GM10266 (cell line): ENCODE measurements at regions not wholly inside any gene's neighbourhood (a gene's known extent, or its start where the extent isn't known, plus 50 kb on each side); places are given as distances from the start of the nearest gene placed in this dataset.

Source experiments
- DNase-seq: peaks from one replicate; pipeline ENCODE4 v3.0.0; 2012; ENCODE audit errors: extremely low spot score
- TF ChIP-seq, protein P1 (sequence below): IDR thresholded peaks from 2 replicates; pipeline ENCODE4 v1.5.1; 2012; ENCODE audit warnings: mild to moderate bottlenecking, low read depth; ENCODE audit not compliant: control insufficient read depth, insufficient read depth; ENCODE audit errors: missing control alignments

DNA sequence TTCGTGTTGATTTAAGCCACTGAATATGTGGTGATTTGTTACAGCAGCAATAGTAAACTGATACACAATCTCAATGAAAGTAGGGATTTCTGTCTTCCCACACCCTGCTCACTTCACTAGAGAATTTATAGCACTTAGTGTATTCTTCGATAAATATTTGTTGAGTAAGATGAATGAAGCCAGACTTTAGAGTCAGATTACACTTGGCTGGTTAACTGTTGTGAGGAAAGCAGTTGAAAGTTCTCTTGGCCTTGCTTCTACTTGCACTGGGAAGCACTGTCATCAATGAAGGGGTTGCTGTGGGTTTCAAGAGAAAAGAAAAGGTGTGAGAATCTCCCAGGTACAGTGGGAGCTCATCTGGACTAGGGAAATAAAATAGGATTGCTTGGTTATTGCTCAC, 82.1 kb upstream of the IGFBP3 start:
- no peak for DNase-seq
- TF ChIP-seq, protein P1, sequence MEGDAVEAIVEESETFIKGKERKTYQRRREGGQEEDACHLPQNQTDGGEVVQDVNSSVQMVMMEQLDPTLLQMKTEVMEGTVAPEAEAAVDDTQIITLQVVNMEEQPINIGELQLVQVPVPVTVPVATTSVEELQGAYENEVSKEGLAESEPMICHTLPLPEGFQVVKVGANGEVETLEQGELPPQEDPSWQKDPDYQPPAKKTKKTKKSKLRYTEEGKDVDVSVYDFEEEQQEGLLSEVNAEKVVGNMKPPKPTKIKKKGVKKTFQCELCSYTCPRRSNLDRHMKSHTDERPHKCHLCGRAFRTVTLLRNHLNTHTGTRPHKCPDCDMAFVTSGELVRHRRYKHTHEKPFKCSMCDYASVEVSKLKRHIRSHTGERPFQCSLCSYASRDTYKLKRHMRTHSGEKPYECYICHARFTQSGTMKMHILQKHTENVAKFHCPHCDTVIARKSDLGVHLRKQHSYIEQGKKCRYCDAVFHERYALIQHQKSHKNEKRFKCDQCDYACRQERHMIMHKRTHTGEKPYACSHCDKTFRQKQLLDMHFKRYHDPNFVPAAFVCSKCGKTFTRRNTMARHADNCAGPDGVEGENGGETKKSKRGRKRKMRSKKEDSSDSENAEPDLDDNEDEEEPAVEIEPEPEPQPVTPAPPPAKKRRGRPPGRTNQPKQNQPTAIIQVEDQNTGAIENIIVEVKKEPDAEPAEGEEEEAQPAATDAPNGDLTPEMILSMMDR, result no peak

DNA sequence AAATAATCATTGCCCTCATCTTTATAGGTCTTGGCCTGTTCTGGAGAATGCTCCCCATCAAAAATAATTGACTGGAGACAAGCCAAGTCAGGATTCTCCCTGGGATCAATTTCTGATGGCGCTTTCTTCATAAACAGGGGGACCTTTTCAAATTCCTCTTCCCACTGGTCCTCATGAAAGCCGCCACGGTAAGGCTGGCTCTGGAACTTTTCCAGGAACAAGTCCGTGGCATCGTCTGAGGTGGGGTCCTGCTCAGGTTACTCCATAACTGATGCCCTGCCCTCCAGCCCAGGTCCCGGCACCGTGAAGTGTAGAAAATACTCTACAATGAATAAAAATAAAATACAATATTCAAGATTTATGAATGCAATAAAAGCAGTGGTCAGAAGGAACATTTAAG, 79.4 kb upstream of the IGFBP3 start:
- no peak for DNase-seq
- TF ChIP-seq, protein P1, result no peak

DNA sequence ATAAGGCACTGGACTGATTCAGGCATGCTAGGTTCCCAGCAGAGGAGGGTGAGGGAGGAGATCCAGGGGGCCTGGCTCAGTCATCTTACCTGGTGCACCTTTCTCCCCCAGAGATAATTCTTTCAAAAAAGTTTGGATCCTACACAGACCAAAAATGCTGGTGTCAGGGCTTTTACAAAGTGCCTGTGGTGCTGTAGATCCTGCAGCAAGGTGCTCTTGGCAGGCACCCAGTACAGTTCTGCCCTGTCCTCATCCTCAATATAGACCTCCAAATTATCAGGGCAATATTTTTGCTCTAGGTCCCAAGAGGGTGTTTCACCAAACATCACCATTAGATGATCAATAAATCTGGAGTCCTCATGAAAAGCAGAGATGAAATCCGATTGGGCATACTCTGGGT, 78.5 kb upstream of the IGFBP3 start:
- no peak for DNase-seq
- TF ChIP-seq, protein P1, result no peak

DNA sequence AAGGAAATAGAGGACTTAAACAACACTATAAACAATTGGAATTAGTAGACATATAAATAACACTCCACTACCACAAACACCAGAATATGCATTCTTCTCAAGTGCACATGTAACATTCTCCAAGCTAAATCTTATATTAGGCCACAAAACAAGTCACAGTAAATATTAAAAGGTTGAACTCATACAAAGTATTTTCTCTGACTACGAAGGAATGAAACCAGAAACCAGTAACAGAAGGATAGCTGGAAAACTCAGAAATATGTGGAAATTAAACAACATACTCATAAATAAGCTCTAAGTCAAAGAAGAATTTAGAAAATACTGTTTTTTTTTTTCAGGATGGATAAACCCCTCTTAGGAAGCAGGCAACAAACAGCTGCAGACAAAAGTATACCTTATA, 77.4 kb upstream of the IGFBP3 start:
- TF ChIP-seq, protein P1, result no peak
- DNase-seq, result no peak

DNA sequence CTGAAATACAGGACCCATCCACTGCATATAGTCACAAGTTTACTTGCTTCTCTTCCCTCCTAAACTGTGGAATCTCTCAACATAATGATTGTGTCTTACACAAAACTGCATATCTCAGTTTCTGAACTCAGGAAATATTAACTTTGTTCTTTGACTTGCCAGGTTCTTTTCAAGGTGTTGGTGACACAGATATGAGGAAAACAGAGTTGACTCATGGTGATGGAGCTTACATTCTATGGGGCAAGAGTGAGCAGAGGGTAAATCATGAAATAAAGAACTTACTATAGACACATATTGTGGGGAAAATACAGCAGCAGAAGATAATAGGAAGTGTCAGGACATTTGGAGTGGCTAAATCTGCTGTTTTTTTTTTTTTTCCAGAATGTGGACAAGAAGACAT, 72.5 kb upstream of the IGFBP3 start:
- no peak for DNase-seq
- TF ChIP-seq, protein P1, result no peak

DNA sequence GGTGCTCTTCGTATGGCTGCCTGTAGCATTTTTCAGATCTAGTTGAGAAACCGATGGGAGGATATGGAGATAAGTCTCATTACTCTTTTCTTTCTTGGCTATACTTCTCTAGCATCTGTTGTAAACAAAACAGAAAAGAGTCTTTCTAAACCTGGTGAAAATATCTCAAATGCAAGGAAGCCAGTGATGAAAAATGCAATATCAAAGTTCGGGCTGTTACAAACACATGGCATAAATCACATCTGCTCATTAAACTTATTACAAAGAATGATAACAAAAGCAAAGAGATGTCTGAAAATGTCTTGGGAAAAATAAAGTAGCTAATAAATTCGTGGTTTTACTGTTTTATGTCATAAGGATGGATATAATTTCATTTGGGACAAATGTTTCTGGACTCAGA, 71.8 kb upstream of the IGFBP3 start:
- TF ChIP-seq, protein P1, result no peak
- no peak for DNase-seq

DNA sequence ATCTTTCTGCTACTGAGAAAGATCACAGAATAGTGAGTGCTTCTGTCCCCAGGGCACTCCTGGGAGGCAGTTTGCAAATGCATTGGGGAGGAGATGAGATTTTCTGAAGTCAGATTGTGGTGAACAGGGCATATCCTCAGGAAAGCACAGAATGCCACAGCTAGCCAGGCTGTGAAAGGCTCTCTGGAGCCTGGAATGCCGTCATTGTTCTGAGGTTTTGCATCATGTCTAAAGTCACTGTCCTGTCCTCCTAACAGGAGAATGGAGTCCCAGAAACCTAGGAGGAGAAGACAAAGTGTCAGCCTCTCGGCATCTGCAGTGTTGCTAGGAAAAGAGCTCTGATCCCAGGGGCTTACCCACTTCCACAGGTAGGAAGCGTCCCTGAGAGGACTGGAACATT, 69.2 kb upstream of the IGFBP3 start:
- no peak for DNase-seq
- TF ChIP-seq, protein P1, result no peak
